MM.1S (cell line): ENCODE measurements at regions not wholly inside any gene's neighbourhood (a gene's known extent, or its start where the extent isn't known, plus 50 kb on each side); places are given as distances from the start of the nearest gene placed in this dataset.

Source experiments
- DNase-seq: peaks from one replicate; pipeline ENCODE4 v3.0.0-alpha.2; 2015
- H2AFZ ChIP-seq: fragments of 300-600 bp; sonication (generic); 2 replicates; pipeline ENCODE4 v1.6.0; 2016; ENCODE audit warnings: antibody characterized with exemption, low read length
- H3F3A ChIP-seq: fragments of 300-600 bp; sonication (generic); 2 replicates; pipeline ENCODE4 v1.6.1; 2016; ENCODE audit warnings: mild to moderate bottlenecking, antibody characterized with exemption, low read length, moderate library complexity, mixed read lengths; ENCODE audit not compliant: insufficient read depth
- H3K27ac ChIP-seq: fragments of 300-600 bp; sonication (generic); 2 replicates; pipeline ENCODE4 v1.5.1; 2016; ENCODE audit warnings: mild to moderate bottlenecking, low read length
- H3K27me3 ChIP-seq: fragments of 300-600 bp; sonication (generic); replicated peaks from 2 replicates; pipeline ENCODE4 v1.6.0; 2016; ENCODE audit warnings: low read length; ENCODE audit not compliant: insufficient read depth
- H3K36me3 ChIP-seq: fragments of 300-600 bp; sonication (generic); replicated peaks from 2 replicates; pipeline ENCODE4 v1.6.1; 2016; ENCODE audit warnings: mild to moderate bottlenecking, low read length, mixed read lengths; ENCODE audit not compliant: insufficient read depth
- H3K4me1 ChIP-seq: fragments of 300-600 bp; sonication (generic); 2 replicates; pipeline ENCODE4 v1.6.1; 2016; ENCODE audit warnings: low read length, mixed read lengths
- H3K4me2 ChIP-seq: fragments of 300-600 bp; sonication (generic); 2 replicates; pipeline ENCODE4 v1.6.0; 2016; ENCODE audit warnings: low read depth, low read length
- H3K4me3 ChIP-seq: fragments of 300-600 bp; sonication (generic); 2 replicates; pipeline ENCODE4 v1.5.1; 2016; ENCODE audit warnings: low read length, mixed read lengths
- H3K79me2 ChIP-seq: fragments of 300-600 bp; sonication (generic); 2 replicates; pipeline ENCODE4 v1.6.1; 2016; ENCODE audit warnings: mixed run types, low read length, mixed read lengths
- H3K9ac ChIP-seq: fragments of 300-600 bp; sonication (generic); 2 replicates; pipeline ENCODE4 v1.6.1; 2016; ENCODE audit warnings: low read length, mixed read lengths
- H3K9me2 ChIP-seq: fragments of 300-600 bp; sonication (generic); replicated peaks from 2 replicates; pipeline ENCODE4 v1.6.1; 2016; ENCODE audit warnings: mild to moderate bottlenecking, low read length, mixed read lengths; ENCODE audit not compliant: insufficient read depth
- H3K9me3 ChIP-seq: fragments of 300-600 bp; sonication (generic); replicated peaks from 2 replicates; pipeline ENCODE4 v1.6.1; 2016; ENCODE audit warnings: mild to moderate bottlenecking, low read length, mixed read lengths; ENCODE audit not compliant: insufficient read depth
- H4K20me1 ChIP-seq: fragments of 300-600 bp; sonication (generic); 2 replicates; pipeline ENCODE4 v1.6.1; 2016; ENCODE audit warnings: mild to moderate bottlenecking, low read length, moderate library complexity, mixed read lengths; ENCODE audit not compliant: insufficient read depth
- CTCF ChIP-seq: fragments of 300-600 bp; sonication (generic); IDR thresholded peaks from 2 replicates; pipeline ENCODE4 v1.5.1; 2016; ENCODE audit warnings: antibody characterized with exemption, low read length, mixed read lengths
- EZH2 ChIP-seq: fragments of 300-600 bp; sonication (generic); optimal IDR thresholded peaks from 2 replicates; pipeline ENCODE3; 2017; ENCODE audit warnings: low read depth, mild to moderate bottlenecking, antibody characterized with exemption, low read length, mixed read lengths
- EZH2phosphoT487 ChIP-seq: fragments of 300-600 bp; sonication (generic); IDR thresholded peaks from 2 replicates; pipeline ENCODE4 v1.6.1; 2018; ENCODE audit warnings: antibody characterized with exemption, low read length

DNA sequence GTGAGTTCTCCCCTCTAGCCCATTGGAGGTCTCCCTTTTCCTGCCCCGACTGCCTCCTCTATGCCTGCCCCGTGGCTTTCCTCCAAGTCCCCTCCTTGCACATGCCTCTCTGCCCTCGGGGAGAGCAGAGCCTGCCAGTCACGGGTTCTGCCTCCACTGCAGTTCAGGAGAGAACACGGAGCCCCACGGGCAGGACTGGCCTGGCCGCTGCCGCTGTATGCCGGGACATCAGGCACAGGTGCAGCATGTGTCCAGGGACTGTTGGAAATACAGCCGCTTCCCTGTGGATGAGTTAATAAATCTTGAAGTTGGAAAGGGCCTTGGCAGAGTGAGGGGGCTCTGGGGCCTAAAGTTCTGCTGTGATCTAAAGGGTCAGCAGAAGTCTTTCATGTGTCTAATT is 676.6 kb downstream of the MATN1 start:
- no peaks in the 10 kb centered on the region for H3K36me3 ChIP-seq
- H3K9me3 ChIP-seq: no peaks in the 10 kb centered on the region
- no peaks in the 10 kb centered on the region for H4K20me1 ChIP-seq
- H3K9ac ChIP-seq: no peak overlapping the region
- no peaks in the 10 kb centered on the region for H3F3A ChIP-seq
- no peak overlapping the region for H2AFZ ChIP-seq
- peaks cover 64% of the 10 kb centered on the region for H3K27me3 ChIP-seq
- H3K4me1 ChIP-seq: no peaks in the 10 kb centered on the region
- no peaks in the 10 kb centered on the region for H3K9me2 ChIP-seq
- no peak overlapping the region for H3K4me2 ChIP-seq
- TF ChIP-seq EZH2phosphoT487 (no peak), EZH2 (no peak), CTCF (no peak)
- H3K79me2 ChIP-seq: no peaks in the 10 kb centered on the region
- DNase-seq: no peak
- H3K4me3 ChIP-seq: no peak overlapping the region
- H3K27ac ChIP-seq: no peak overlapping the region

GRCh38 chr1:30045304-30046090 is 677.9 kb downstream of the MATN1 start:
- no peaks in the 10 kb centered on the region for H3K79me2 ChIP-seq
- no peaks in the 10 kb centered on the region for H3K36me3 ChIP-seq
- no peaks in the 10 kb centered on the region for H3K9me3 ChIP-seq
- H3F3A ChIP-seq: no peaks in the 10 kb centered on the region
- peaks cover 58% of the 10 kb centered on the region for H3K27me3 ChIP-seq
- no peaks in the 10 kb centered on the region for H3K9me2 ChIP-seq
- no peak for TF ChIP-seq EZH2phosphoT487
- no peak for TF ChIP-seq CTCF
- H3K4me3 ChIP-seq: no peak overlapping the region
- no peak overlapping the region for H3K9ac ChIP-seq
- H3K4me1 ChIP-seq: no peaks in the 10 kb centered on the region
- no peaks in the 10 kb centered on the region for H4K20me1 ChIP-seq
- DNase-seq: no peak
- no peak overlapping the region for H3K27ac ChIP-seq
- no peak overlapping the region for H2AFZ ChIP-seq
- H3K4me2 ChIP-seq: no peak overlapping the region

DNA sequence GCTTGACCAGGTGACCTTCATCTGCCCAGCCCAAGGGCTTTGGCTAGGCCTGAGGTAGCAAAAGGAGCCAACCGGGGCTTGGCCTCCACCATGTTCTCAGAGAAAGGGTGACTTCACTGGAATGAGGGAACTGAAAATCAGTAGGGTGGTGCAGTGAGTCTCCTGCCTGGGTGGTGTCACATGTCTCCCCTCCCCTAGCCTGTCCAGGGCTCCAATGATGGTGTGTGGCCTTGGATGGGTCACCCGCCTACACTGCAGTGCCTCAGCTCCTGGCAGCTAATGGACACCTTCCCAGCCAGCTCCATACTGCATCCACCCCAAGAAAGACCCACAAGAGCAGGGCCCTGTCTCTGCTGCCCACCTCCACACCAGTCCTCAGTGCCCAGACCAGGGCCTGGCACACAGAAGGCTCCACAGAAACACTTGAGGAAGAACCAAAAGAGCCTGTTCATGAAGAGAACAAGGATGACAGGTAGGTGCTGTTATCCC is 678.7 kb downstream of the MATN1 start:
- Histone ChIP-seq H3K4me3 (no peak overlapping the region), H3K27ac (no peak overlapping the region), H3K79me2 (no peaks in the 10 kb centered on the region), H3F3A (no peaks in the 10 kb centered on the region), H3K4me1 (no peaks in the 10 kb centered on the region), H3K9ac (no peak overlapping the region), H4K20me1 (no peaks in the 10 kb centered on the region), H3K4me2 (no peak overlapping the region), H3K36me3 (no peaks in the 10 kb centered on the region), H3K27me3 (peaks cover 55% of the 10 kb centered on the region), H3K9me3 (no peaks in the 10 kb centered on the region), H3K9me2 (no peaks in the 10 kb centered on the region), H2AFZ (no peak overlapping the region)
- TF ChIP-seq EZH2: no peak
- TF ChIP-seq EZH2phosphoT487: no peak
- no peak for TF ChIP-seq CTCF
- no peak for DNase-seq
